EL (cell line): ENCODE measurements at regions not wholly inside any gene's neighbourhood (a gene's known extent, or its start where the extent isn't known, plus 50 kb on each side); places are given as distances from the start of the nearest gene placed in this dataset.

ENCODE experiments used
- DNase-seq: peaks from one replicate; pipeline ENCODE4 v3.0.0-alpha.2; 2016

DNA sequence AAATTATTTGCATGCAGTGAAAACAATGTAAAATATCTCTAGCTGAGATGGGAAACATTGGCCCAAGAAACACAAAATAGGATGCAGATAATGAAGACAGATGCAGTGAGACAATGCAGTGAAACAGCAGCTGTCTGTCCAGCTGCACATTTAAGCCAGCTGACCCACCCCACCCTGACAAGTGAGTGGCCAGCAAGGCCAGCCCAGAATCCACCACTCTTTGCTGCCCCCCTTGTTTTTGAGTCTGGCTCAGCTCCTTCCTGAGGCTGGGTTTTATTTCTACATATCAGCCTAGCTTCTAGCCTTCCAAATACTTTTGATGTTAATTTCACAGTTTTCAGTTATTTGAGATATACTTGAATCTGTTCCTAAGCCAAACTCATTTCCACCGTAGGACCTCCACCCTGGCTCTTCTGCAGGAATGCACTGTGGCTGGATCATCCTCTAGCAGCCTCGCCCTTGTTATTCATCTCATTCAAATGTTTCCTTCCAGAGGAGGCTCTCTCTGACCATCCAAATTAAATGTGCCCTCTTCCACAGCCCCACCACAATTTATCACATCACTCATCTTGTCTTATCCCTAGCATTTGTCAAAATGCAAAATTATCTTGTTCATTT is 154.1 kb upstream of the POU2AF2 start:
- DNase-seq, result no peak

DNA sequence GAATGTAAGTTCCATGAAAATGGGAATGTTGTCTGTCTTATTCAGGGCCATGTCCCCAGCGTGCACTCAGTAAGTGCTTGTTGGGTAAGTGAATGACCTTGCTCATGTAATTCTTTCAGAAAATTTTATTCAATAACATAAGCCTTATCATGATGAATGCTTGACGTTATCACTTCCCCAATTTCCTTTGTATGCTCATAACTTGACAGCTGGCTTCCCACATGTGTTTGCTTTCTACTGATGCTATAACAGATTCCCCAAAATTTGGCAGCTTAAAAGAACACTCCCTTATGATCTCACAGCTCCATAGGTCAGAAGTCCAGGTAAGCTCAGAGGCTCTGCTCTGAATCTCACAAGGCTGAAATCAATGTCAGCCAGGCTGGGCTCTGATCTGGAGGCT is 155.8 kb upstream of the POU2AF2 start:
- no peak for DNase-seq

DNA sequence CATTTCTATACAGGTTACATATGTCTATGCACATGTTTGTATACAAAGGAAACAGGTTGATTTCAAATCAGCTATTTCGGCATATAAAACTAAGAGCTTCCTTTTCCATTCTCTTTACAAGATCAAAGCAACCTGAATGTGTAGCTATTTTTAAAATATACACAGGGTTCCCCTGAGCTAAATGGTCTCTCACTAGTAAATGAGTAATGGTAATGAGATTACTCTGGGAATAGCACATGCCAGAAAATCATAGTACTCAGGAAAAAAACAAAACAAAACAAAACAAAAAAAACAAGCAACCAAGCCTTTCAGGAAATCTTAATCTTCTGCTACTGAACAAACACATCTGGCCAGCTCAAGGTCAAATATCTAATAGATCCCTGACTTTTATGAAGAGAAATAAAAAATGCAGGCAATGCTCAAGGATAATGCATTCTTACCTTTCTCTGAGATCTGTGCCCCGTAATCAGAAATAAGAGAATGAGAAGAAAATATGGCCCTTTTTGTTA is 156.6 kb upstream of the POU2AF2 start:
- DNase-seq, result no peak

- DNase-seq, result no peak
These were observed 159.5 kb upstream of the POU2AF2 start for GRCh38 chr11:111086058-111086457.

DNA sequence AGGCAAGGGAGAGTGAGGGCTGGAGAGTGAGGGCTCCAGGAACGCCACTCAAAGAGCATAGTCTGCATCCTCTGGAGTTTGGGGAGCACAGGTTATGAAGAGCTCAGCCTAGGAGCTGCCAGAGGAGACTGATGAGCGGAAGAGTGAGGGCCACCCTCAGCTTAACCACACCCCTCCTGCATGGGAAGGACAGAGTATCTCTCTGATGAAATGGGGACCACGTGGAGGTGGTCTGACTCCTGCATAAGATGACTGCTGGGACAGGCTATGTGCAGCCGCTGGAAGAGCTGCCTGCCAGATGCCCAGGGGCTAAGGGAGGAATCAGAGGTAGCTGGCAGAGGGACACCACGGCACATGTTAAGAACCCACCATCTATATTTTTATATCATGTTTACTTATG is 162.9 kb upstream of the POU2AF2 start:
- DNase-seq, result no peak

DNA sequence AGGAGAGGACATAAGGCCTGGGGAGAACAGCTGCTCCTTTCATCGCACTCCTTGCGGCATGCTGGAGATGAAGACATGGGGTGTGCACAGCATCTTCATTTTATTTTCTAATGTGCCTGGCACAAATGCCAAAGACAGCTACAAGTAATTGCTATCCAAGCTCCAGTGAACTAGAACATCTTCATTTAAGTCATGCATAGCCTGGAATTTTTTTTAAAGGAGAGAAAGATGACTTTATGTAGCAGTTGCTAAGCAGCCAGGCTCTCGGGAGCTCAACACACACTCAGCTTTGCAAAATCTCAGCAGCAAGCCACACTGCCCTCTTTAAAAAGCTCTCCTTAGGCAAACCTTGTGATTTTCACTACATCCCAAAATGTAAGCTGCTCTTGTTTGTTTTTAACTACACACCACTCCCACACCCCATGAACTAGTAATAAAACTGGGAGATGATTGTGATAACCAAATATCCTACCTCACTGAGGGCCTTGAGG is 164.5 kb upstream of the POU2AF2 start:
- no peak for DNase-seq

- peak; percentile 46 for DNase-seq
These were observed 167.8 kb upstream of the POU2AF2 start for GRCh38 chr11:111077530-111078322.

- peak; percentile 81 for DNase-seq
These were observed 176.5 kb upstream of the POU2AF2 start for GRCh38 chr11:111069066-111069465.

- DNase-seq, result no peak
These were observed 177.5 kb upstream of the POU2AF2 start for GRCh38 chr11:111067994-111068393.

- peak; percentile 8 for DNase-seq
These were observed 178.7 kb upstream of the POU2AF2 start for GRCh38 chr11:111066846-111067245.

- DNase-seq, result peak; percentile 87
These were observed 181.6 kb upstream of the POU2AF2 start for GRCh38 chr11:111063726-111064517.

DNA sequence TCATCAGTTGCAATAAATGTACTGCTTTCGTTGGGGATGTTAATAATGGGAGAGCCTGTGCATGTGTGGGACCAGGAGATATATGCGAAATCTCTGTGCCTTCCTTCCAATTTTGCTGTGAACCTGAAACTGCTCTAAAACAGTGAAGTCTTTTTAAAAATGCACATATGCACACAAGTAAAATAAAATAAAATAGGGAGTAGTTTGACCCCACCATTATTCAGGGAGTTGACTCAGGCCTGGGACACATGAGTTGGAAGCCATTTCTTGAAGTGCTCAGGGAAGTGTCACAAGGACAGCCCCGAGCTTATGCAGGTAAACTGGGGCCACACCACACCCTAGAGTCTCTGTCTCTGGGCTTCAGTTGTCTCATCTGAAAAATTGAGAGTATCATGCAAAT is 183.1 kb upstream of the POU2AF2 start:
- no peak for DNase-seq

DNA sequence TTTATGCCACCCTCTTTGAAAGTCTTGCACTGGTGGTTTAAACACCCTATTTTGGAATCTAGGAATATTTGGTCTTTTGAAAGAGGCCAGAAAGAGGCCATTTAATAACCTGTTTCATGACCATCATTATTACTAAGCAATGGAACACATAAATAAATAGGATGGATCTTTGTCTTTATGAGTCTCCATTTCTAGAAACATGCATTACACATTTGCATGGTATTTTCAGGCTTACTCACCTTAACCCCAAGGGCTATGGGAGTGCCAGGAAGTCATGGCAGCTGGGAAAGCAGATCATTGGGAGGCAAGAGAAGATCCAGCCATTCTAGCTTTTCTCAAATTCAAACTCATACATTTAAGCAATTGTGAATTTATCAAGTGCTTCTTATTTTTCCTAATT is 185.8 kb upstream of the POU2AF2 start:
- DNase-seq, result peak; percentile 66

- DNase-seq, result no peak
These were observed 196.4 kb upstream of the POU2AF2 start for GRCh38 chr11:111049131-111049530.

DNA sequence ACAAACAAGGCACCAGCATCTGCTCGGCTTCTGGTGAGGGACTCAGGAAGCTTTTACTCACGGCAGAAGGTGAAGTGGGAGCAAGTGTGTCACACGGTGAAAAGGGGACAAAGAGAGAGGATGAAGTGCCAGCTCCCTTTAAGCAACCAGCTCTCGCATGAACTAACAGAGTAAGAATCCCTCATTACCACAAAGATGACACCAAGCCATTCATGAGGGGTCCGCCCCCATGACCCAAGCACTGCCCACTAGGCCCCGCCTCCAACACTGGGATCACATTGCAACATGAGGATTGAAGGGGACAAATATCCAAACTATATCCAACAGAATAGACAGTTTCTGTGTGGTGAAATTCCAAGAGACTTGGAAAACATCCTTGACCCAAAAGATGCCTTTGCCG is 198.2 kb upstream of the POU2AF2 start:
- DNase-seq, result no peak

GRCh38 chr11:111046291-111046690 is 199.2 kb upstream of the POU2AF2 start:
- no peak for DNase-seq

- no peak for DNase-seq
These were observed 199.7 kb upstream of the POU2AF2 start for GRCh38 chr11:111045874-111046273.

DNA sequence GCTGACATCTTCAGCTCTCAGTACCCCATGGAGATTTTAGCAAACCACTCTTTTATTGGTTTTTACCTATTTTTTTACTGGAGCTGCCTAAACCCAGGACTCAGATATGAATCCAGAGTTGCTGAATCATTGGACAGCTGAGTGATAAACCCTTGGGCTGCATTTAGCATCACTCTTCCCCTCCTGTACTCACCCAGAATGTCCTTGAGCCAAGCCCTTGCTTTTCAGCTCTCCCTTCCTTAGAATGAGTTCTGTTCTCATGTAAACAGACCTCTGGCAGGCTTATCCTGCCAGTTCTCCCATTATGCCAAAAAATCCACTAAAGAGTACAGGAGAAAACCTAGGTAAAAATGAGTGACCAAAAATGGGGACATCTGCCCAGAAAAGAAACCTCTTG is 200.1 kb upstream of the POU2AF2 start:
- no peak for DNase-seq

GRCh38 chr11:111044751-111045406 is 200.6 kb upstream of the POU2AF2 start:
- no peak for DNase-seq

GRCh38 chr11:111039982-111040381 is 205.5 kb upstream of the POU2AF2 start:
- no peak for DNase-seq

GRCh38 chr11:111035746-111036145 is 209.8 kb upstream of the POU2AF2 start:
- DNase-seq, result no peak

DNA sequence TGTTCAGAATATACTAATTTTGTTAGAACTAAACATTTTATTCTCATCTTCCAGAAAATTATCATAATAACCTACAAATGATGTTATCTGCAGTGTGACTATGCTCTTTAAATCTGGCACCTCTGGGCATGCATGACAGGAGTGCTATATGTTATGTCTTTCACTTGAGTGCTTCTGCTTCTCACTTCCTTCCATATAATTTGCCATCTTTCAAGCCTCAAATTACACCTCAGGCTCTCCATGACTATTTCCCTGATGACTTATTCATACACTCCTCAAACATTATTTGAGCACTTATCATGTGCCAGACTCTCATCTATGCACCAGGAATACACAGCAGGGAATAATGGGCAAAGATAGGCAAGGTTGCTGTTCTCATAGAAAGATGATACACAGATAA is 219.3 kb upstream of the POU2AF2 start:
- no peak for DNase-seq

DNA sequence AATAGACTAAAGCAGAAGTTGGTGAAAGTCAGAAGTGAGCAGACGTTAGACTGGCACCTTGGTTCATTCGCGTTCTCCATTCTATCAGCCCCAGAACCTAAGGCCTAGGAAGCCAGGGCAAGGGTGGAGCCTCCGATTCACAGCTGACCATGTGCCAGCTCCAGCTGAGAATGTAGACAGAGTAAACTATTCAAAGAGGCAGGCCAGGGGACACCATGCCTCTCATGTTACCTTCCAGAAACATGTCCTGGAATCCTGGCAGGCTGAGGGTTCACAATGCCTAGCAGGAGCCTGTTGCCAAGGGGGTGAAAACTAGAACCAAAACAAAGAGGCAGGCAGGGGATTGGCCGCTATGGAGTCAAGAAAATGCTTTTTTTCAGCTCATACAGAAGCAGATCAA is 224.4 kb upstream of the POU2AF2 start:
- DNase-seq, result no peak
